ENCODE measurements at regions not wholly inside any gene's neighbourhood (a gene's known extent, or its start where the extent isn't known, plus 50 kb on each side); places are given as distances from the start of the nearest gene placed in this dataset.
"Not testable (repeated sequence)": the region's sequence is repeated elsewhere in the genome, so short reads cannot be mapped to it uniquely, and the experiment has no call there.

- DNase-seq (ENCODE audit: low read depth in 4 of 4, low spot score in 1 of 4), result no peak
Observed at GRCh38 chr19:31445406-31445805, 96.2 kb upstream of the TSHZ3 start.

- no peak for DNase-seq (ENCODE audit: low read depth in 4 of 4, low spot score in 1 of 4)
Observed at GRCh38 chr19:31448221-31448657, 99.0 kb upstream of the TSHZ3 start.

DNA sequence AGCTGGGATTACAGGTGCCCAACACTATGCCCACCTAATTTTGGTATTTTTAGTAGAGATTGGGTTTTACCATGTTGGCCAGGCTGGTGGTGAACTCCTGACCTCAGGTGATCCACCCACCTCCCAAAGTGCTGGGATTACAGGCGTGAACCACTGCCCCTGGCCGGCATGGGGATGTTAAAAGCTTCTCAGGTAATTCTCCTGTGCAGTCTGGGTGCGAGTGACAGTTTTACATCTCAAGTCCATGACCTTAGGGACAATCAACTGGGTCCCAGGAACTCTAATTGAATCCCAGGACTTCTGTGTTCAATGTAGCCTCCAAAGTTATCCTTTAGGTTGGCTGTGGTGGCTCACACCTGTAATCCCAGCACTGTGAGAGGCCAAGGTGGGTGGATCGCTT is 100.1 kb upstream of the TSHZ3 start:
- DNase-seq (ENCODE audit: low read depth in 4 of 4, low spot score in 1 of 4), result no peak

- no peak for DNase-seq (ENCODE audit: low read depth in 4 of 4, low spot score in 1 of 4)
Observed at GRCh38 chr19:31450696-31451095, 101.5 kb upstream of the TSHZ3 start.

GRCh38 chr19:31451686-31452330 is 102.6 kb upstream of the TSHZ3 start:
- no peak for DNase-seq (ENCODE audit: low read depth in 4 of 4, low spot score in 1 of 4)

- no peak for DNase-seq (ENCODE audit: low read depth in 4 of 4, low spot score in 1 of 4)
Observed at GRCh38 chr19:31459430-31459829, 110.2 kb upstream of the TSHZ3 start.

- DNase-seq (ENCODE audit: low read depth in 4 of 4, low spot score in 1 of 4), result no peak
Observed at GRCh38 chr19:31461814-31462539, 112.7 kb upstream of the TSHZ3 start.

DNA sequence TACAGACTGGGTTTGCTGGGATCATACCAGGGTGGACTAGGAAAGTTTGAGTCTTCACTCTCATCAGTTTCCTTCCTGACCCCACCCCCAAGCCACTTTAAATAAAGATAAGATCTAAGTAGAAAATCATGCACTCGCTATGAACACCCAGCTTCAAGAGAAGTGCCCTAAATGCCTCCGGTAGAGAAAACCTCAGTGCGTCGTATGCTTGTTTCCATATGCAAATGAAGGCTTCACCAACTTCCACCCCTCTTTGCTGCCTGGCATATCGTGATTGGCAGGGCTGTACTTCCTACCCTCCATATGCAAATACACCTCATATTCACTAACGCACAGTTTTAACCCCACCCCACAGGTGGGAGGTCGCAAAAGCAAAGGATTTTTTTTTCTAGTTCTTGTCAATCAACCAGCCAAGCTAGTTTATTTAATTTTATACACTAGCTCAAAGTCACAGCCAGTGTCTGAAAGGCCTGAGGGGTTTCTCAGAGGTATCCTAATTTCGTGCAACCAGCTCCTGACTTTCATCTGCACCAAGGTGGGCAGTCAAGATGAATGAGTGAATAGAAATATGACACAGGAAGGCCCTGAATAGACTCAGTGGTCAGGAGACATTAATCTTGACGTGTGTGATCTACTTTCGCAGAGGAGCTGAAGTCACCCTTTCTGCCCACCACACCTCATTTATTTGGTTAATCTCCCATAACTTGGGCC is 121.1 kb upstream of the TSHZ3 start:
- no peak for DNase-seq (ENCODE audit: low read depth in 4 of 4, low spot score in 1 of 4)

- DNase-seq (ENCODE audit: low read depth in 4 of 4, low spot score in 1 of 4), result no peak
Observed at GRCh38 chr19:31470952-31471351, 121.7 kb upstream of the TSHZ3 start.

GRCh38 chr19:31478241-31478640 is 129.0 kb upstream of the TSHZ3 start:
- no peak for DNase-seq (ENCODE audit: low read depth in 4 of 4, low spot score in 1 of 4)

DNA sequence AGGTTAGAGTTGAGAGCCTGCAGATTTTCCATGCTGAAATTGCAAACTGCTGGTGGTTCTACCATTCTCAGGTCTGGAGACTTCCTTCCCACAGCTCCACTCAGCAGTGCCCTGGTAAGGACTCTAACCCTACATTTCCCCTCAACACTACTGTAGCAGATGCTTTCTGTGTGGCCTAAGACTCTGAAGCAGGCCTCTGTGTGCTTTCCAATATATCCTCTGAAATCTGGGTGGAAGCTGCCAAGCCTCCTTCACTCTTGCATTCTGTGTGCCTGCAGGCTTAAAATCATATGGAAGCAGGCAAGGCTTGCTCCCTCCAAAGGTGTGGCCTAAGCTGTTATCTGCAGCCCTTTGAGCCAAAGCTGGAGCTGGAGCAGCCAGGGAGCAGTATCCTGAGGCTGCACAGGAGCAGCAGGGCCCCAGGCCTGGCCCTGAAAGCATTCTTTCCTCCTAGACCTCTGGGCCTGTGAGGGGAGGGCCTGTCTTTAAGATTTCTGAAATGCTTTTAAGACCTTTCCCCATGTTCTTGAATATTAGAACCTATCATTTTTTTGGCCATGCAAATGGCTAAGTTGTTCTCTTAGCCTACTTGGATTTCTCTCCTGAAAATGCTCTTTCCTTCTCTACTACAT is 134.1 kb upstream of the TSHZ3 start:
- no peak for DNase-seq (ENCODE audit: low read depth in 4 of 4, low spot score in 1 of 4)

DNA sequence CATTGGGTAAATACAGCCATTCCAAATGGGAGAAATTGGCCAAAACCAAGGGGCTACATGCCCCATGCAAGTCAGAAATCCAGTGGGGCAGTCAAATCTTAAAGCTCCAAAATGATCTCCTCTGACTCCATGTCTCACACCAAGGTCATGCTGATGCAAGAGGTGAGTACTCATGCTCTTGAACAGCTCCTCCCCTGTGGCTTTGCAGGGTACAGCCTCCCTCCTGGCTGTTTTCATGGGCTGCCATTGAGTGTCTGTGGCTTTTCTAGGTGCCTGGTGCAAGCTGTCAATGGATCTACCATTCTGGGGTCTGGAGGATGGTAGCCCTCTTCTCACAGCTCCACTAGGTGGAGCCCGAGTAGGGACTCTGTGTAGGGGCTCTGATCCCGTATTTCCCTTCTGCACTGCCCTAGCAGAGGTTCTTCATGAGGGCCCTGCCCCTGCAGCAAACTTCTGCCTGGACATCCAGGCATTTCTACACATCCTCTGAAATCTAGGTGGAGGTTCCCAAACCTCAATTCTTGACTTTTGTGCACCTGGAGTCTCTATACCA is 135.7 kb upstream of the TSHZ3 start:
- DNase-seq (ENCODE audit: low read depth in 4 of 4, low spot score in 1 of 4), result not testable (repeated sequence)

DNA sequence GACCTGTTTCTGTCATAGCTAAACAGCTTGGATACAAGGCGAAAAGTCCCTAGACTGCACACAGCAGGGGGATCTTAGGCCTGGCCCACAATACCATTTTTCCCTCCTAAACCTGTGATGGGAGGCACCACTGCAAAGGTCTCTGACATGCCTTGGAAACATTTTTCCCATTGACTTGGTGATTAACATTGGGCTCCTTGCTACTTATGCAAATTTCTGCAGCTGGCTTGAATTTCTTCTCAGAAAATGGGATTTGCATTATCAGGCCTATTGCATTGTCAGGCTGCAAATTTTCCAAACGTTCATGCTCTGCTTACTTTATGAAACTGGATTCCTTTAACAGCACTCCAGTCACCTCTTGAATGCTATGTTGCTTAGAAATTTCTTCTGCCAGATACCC is 136.2 kb upstream of the TSHZ3 start:
- no peak for DNase-seq (ENCODE audit: low read depth in 4 of 4, low spot score in 1 of 4)

- no peak for DNase-seq (ENCODE audit: low read depth in 4 of 4, low spot score in 1 of 4)
Observed at GRCh38 chr19:31491242-31491641, 142.0 kb upstream of the TSHZ3 start.

DNA sequence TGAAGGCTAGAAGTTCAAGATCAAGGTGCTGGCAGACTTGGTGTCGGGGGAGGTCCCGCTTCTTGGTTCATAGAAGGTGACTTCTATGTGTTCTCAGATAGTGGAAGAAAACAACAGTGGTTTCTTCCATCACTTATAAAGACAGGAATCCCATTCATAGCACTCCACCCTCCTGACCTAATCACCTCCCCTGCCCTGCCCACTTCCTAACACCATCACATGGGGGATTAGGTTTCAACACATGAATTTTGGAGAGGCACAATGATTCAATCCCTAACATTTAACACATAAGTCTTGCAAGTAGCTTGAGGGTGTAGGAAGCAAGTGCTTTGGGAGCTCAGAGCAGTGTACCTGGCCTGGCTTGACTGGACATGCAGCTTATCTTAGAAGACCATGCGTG is 142.8 kb upstream of the TSHZ3 start:
- DNase-seq (ENCODE audit: low read depth in 4 of 4, low spot score in 1 of 4), result no peak

DNA sequence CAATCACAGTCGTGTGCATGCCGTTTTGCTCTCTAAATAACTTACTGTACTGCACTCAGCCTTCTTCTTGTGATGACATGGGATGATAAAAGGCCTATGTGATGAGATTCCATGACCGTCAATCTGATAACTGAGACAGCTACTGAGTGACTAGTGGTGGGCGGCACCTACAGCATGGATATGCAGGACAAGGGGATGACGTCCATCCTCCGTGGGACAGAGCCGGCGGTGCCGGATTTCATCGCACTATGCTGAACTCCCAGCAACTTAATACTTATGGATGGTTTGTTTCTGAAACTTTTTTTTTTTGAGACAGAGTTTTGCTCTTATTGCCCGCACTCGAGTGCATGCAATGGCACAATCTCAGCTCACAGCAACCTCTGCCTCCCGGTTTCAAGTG is 146.8 kb upstream of the TSHZ3 start:
- DNase-seq (ENCODE audit: low read depth in 4 of 4, low spot score in 1 of 4), result no peak

- no peak for DNase-seq (ENCODE audit: low read depth in 4 of 4, low spot score in 1 of 4)
Observed at GRCh38 chr19:31497709-31498108, 148.5 kb upstream of the TSHZ3 start.

GRCh38 chr19:31498781-31499180 is 149.5 kb upstream of the TSHZ3 start:
- DNase-seq (ENCODE audit: low read depth in 4 of 4, low spot score in 1 of 4), result no peak

GRCh38 chr19:31499281-31500196 is 150.3 kb upstream of the TSHZ3 start:
- no peak for DNase-seq (ENCODE audit: low read depth in 4 of 4, low spot score in 1 of 4)

DNA sequence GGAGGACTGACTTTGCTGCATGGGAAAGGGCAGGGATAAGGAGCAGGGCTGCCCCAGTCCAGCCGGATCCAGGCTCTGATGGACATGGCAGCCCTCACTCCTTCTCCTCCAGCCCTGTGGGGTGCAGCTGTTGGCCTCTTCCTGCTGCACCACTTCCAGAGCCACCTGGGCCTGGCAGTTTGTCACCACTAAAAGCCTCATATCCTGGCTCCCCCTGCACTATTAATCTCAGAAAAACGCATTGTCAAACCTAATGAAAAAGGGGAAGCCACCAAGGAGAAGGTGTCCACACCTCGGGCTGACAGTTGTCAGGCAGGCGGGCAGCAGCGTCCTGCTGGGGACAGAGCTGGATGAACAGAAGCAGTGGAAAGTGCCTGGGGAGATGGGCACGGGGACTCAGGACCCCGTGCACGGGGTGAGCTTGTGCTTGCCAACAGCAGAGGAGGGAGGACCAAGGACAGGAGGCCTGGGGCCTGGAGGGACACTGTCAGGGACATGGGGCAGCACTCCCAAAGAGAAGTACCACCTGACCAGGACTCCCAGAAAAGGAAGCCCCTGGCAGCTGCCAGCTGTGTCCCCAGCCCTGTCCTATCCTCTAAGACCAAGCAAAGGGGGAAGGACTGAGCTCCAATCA is 151.1 kb upstream of the TSHZ3 start:
- no peak for DNase-seq (ENCODE audit: low read depth in 4 of 4, low spot score in 1 of 4)

Data from stimulated activated CD4-positive, alpha-beta T cell treated with anti-CD3 and anti-CD28 coated beads, Interleukin-1b, Interleukin-23, amount 100 ng/mL, for 24 hours (primary cell).